ENCODE measurements at regions not wholly inside any gene's neighbourhood (a gene's known extent, or its start where the extent isn't known, plus 50 kb on each side); places are given as distances from the start of the nearest gene placed in this dataset.

DNA sequence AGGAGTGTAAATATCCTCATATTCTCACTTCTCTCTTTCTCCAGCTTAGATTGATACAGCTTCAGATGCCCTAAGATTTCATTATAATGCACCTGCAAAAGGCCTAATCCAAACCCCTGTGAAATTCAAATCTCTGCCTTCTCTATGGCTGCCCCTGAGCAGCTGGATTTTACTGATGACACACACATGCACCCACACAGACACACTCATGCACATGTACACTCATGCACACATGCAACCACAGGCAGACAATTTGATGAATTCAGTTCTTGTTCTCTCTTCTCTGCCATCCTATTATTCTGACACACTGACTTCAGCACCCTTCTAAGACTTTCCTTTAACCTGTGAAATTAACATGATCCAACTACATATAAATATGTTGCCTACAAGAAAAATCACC lies 563.2 kb downstream of the RNF144A start:
- TF ChIP-seq CTCF (conservative IDR thresholded peaks at IDR 0.05; ENCODE audit: low read depth, low read length), result no peak
- H3K79me2 ChIP-seq (ENCODE audit: insufficient read depth, low read depth), result no peaks in the 10 kb centered on the region
- no peak overlapping the region for H3K9ac ChIP-seq
- no peaks in the 10 kb centered on the region for H3K27me3 ChIP-seq (ENCODE audit: insufficient read depth, low read depth)
- H2AFZ ChIP-seq (ENCODE audit: low read depth), result no peak overlapping the region
- no peak overlapping the region for H3K4me3 ChIP-seq (IDR thresholded peaks at IDR 0.05; ENCODE audit: insufficient read depth, low read depth, low read length)
- no peak overlapping the region for H3K27ac ChIP-seq
- no peaks in the 10 kb centered on the region for H4K20me1 ChIP-seq (ENCODE audit: insufficient read depth)
- H3K36me3 ChIP-seq (ENCODE audit: insufficient read depth), result no peaks in the 10 kb centered on the region
- H3K4me2 ChIP-seq, result no peak overlapping the region
- H3K4me1 ChIP-seq (ENCODE audit: low read depth, poor library complexity, severe bottlenecking), result no peaks in the 10 kb centered on the region

DNA sequence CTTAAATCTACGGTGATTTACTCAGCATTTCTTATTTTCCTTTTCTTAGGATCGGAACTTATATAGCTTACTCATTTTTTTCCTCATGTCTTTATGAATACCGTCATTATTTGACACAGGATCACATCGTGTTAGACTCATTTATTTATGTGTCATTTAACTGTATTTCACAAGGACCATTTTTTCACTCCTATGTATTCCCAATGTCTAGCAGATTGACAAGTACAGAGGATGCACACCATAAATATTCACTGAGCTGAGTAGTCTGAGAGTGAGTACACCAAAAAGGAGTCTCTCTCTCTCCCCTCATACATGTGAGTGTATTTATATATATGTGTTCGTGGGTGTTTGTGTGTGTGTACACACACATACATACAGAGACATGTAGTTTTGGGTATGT lies 573.5 kb downstream of the RNF144A start:
- Histone ChIP-seq H4K20me1 (ENCODE audit: insufficient read depth) (no peaks in the 10 kb centered on the region), H3K79me2 (ENCODE audit: insufficient read depth, low read depth) (no peaks in the 10 kb centered on the region), H3K27me3 (ENCODE audit: insufficient read depth, low read depth) (no peaks in the 10 kb centered on the region), H3K9ac (no peak overlapping the region), H2AFZ (ENCODE audit: low read depth) (no peak overlapping the region), H3K4me1 (ENCODE audit: low read depth, poor library complexity, severe bottlenecking) (no peaks in the 10 kb centered on the region), H3K27ac (no peak overlapping the region), H3K4me2 (no peak overlapping the region), H3K36me3 (ENCODE audit: insufficient read depth) (no peaks in the 10 kb centered on the region), H3K4me3 (IDR thresholded peaks at IDR 0.05; ENCODE audit: insufficient read depth, low read depth, low read length) (no peak overlapping the region)
- TF ChIP-seq CTCF (conservative IDR thresholded peaks at IDR 0.05; ENCODE audit: low read depth, low read length), result no peak

GRCh38 chr2:7492719-7493118 lies 575.5 kb downstream of the RNF144A start:
- Histone ChIP-seq H3K9ac (no peak overlapping the region), H2AFZ (ENCODE audit: low read depth) (no peak overlapping the region), H3K4me1 (ENCODE audit: low read depth, poor library complexity, severe bottlenecking) (peaks cover 11% of the 10 kb centered on the region), H3K4me2 (no peak overlapping the region), H3K27me3 (ENCODE audit: insufficient read depth, low read depth) (no peaks in the 10 kb centered on the region), H3K36me3 (ENCODE audit: insufficient read depth) (no peaks in the 10 kb centered on the region), H3K4me3 (IDR thresholded peaks at IDR 0.05; ENCODE audit: insufficient read depth, low read depth, low read length) (no peak overlapping the region), H4K20me1 (ENCODE audit: insufficient read depth) (no peaks in the 10 kb centered on the region), H3K79me2 (ENCODE audit: insufficient read depth, low read depth) (no peaks in the 10 kb centered on the region), H3K27ac (no peak overlapping the region)
- TF ChIP-seq CTCF (conservative IDR thresholded peaks at IDR 0.05; ENCODE audit: low read depth, low read length), result no peak

DNA sequence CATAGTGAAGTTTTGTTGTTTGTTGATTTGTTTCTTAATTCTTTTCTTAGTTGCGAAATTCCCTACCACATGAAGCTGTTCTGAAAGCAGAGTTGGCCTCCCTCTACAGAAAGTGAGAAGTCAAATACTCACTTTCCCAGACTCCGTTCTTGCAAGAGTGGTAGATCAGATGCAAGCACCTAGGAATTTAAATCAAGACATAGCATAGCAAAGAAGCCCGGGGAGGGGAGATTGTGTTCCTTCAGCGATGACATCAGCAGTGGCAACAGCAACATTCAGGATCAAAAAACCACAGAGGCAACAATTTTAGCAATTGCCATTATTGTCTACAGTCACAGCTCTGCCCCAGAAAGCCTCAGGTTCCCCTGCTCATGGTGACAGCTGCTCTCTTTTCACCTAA lies 580.0 kb downstream of the RNF144A start:
- no peaks in the 10 kb centered on the region for H4K20me1 ChIP-seq (ENCODE audit: insufficient read depth)
- no peak overlapping the region for H3K4me3 ChIP-seq (IDR thresholded peaks at IDR 0.05; ENCODE audit: insufficient read depth, low read depth, low read length)
- peaks cover 13% of the 10 kb centered on the region for H3K4me1 ChIP-seq (ENCODE audit: low read depth, poor library complexity, severe bottlenecking)
- no peak for TF ChIP-seq CTCF (conservative IDR thresholded peaks at IDR 0.05; ENCODE audit: low read depth, low read length)
- H3K27me3 ChIP-seq (ENCODE audit: insufficient read depth, low read depth), result no peaks in the 10 kb centered on the region
- no peaks in the 10 kb centered on the region for H3K36me3 ChIP-seq (ENCODE audit: insufficient read depth)
- no peak overlapping the region for H3K27ac ChIP-seq
- H3K79me2 ChIP-seq (ENCODE audit: insufficient read depth, low read depth), result no peaks in the 10 kb centered on the region
- no peak overlapping the region for H3K9ac ChIP-seq
- H3K4me2 ChIP-seq, result no peak overlapping the region
- no peak overlapping the region for H2AFZ ChIP-seq (ENCODE audit: low read depth)

DNA sequence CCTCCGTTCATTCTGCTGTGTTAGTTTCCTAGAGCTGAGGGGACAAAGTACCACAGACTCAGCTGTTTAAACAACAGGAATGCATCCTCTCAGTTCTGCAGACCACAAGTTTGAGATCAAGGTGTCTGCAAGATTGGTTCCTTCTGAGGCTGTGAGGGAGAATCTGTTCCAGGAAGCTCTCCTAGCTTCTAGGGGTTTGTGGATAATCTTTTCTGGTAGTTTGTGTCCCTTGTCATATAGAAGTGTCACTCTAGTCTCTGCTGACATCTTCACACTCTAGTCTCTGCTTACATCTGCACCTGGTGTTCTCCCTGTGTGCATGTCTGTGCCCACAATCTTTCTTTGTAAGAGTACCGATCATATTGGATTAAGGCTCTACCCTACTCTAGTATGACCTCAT lies 581.8 kb downstream of the RNF144A start:
- no peak overlapping the region for H3K27ac ChIP-seq

More for the DNA sequence above, 581.8 kb downstream of the RNF144A start:
- Histone ChIP-seq H3K4me1 (ENCODE audit: low read depth, poor library complexity, severe bottlenecking) (peaks cover 13% of the 10 kb centered on the region), H3K27me3 (ENCODE audit: insufficient read depth, low read depth) (no peaks in the 10 kb centered on the region), H2AFZ (ENCODE audit: low read depth) (no peak overlapping the region), H3K79me2 (ENCODE audit: insufficient read depth, low read depth) (no peaks in the 10 kb centered on the region), H3K9ac (no peak overlapping the region), H3K4me2 (no peak overlapping the region), H3K36me3 (ENCODE audit: insufficient read depth) (no peaks in the 10 kb centered on the region), H4K20me1 (ENCODE audit: insufficient read depth) (no peaks in the 10 kb centered on the region), H3K4me3 (IDR thresholded peaks at IDR 0.05; ENCODE audit: insufficient read depth, low read depth, low read length) (no peak overlapping the region)
- TF ChIP-seq CTCF (conservative IDR thresholded peaks at IDR 0.05; ENCODE audit: low read depth, low read length), result no peak

Data from KMS-11 (cell line).